Neural cell (in vitro differentiated cells): ENCODE measurements at regions not wholly inside any gene's neighbourhood (a gene's known extent, or its start where the extent isn't known, plus 50 kb on each side); places are given as distances from the start of the nearest gene placed in this dataset.

Experiments
- H2AFZ ChIP-seq: fragments of 200-600, 300-800 bp; sonication (generic), shearing (Covaris generic); 2 replicates; pipeline ENCODE4 v1.6.0; 2014; ENCODE audit warnings: low read depth, mild to moderate bottlenecking, antibody characterized with exemption, low read length, moderate library complexity
- H3F3A ChIP-seq: fragments of 200-600 bp; shearing (Covaris generic); 2 replicates; pipeline ENCODE4 v1.6.1; 2016; ENCODE audit warnings: mild to moderate bottlenecking, moderate library complexity, mixed read lengths, antibody characterized with exemption, low read length; ENCODE audit not compliant: insufficient read depth, poor library complexity, severe bottlenecking
- H3K27ac ChIP-seq: fragments of 200-600, 300-800 bp; sonication (generic), shearing (Covaris generic); 2 replicates; pipeline ENCODE4 v1.5.1; 2014; ENCODE audit warnings: mild to moderate bottlenecking, low read length, moderate library complexity
- H3K27me3 ChIP-seq: fragments of 300-800, 200-600 bp; sonication (generic), shearing (Covaris generic); 2 replicates; pipeline ENCODE4 v1.6.0; 2014; ENCODE audit warnings: mild to moderate bottlenecking, low read depth, low read length, moderate library complexity; ENCODE audit not compliant: insufficient read depth
- H3K36me3 ChIP-seq: fragments of 300-800, 200-600 bp; sonication (generic), shearing (Covaris generic); 2 replicates; pipeline ENCODE4 v1.5.1; 2014; ENCODE audit warnings: mild to moderate bottlenecking, antibody characterized with exemption, low read length, moderate library complexity; ENCODE audit not compliant: insufficient read depth
- H3K4me2 ChIP-seq: fragments of 300-800, 200-600 bp; sonication (generic), shearing (Covaris generic); 2 replicates; pipeline ENCODE4 v1.6.0; 2014; ENCODE audit warnings: mild to moderate bottlenecking, low read length
- H3K4me3 ChIP-seq: fragments of 300-800, 200-600 bp; sonication (generic), shearing (Covaris generic); 2 replicates; pipeline ENCODE4 v1.5.1; 2014; ENCODE audit warnings: mild to moderate bottlenecking, low read length, moderate library complexity
- H3K79me2 ChIP-seq: fragments of 200-600 bp; shearing (Covaris generic); replicated peaks from 2 replicates; pipeline ENCODE4 v1.6.0; 2014; ENCODE audit warnings: mild to moderate bottlenecking, low read length, moderate library complexity; ENCODE audit not compliant: insufficient read depth
- H3K9ac ChIP-seq: fragments of 300-800, 200-600 bp; sonication (generic), shearing (Covaris generic); 2 replicates; pipeline ENCODE4 v1.6.1; 2016; ENCODE audit warnings: mild to moderate bottlenecking, low read length, mixed read lengths
- H3K9me2 ChIP-seq: fragments of 200-600 bp; shearing (Covaris generic); 2 replicates; pipeline ENCODE4 v1.6.1; 2016; ENCODE audit warnings: mild to moderate bottlenecking, low read length, mixed read lengths; ENCODE audit not compliant: insufficient read depth
- H3K9me3 ChIP-seq: fragments of 200-600, 300-800 bp; sonication (generic), shearing (Covaris generic); 2 replicates; pipeline ENCODE4 v1.6.1; 2016; ENCODE audit warnings: mild to moderate bottlenecking, mixed run types, low read length, moderate library complexity, mixed read lengths
- H4K20me1 ChIP-seq: fragments of 200-600 bp; shearing (Covaris generic); 2 replicates; pipeline ENCODE4 v1.6.1; 2016; ENCODE audit warnings: mild to moderate bottlenecking, mixed run types; ENCODE audit not compliant: insufficient read depth
- CTCF ChIP-seq: fragments of 450-650 bp; IDR thresholded peaks from 2 replicates; pipeline ENCODE4 v1.5.1; 2014; ENCODE audit warnings: antibody characterized with exemption, mild to moderate bottlenecking, moderate library complexity; ENCODE audit not compliant: poor library complexity, severe bottlenecking
- EP300 ChIP-seq: fragments of 450-650 bp; conservative IDR thresholded peaks from 2 replicates; pipeline ENCODE4 v1.6.1; 2014; ENCODE audit warnings: antibody characterized with exemption, mild to moderate bottlenecking, moderate library complexity; ENCODE audit not compliant: poor library complexity, severe bottlenecking
- EZH2 ChIP-seq: fragments of 200-600, 300-800 bp; shearing (Covaris generic), sonication (generic); IDR thresholded peaks from 2 replicates; pipeline ENCODE4 v1.6.1; 2014; ENCODE audit warnings: antibody characterized with exemption, low read length, borderline replicate concordance, mild to moderate bottlenecking; ENCODE audit not compliant: insufficient read depth, poor library complexity, severe bottlenecking
- MXI1 ChIP-seq: fragments of 450-650 bp; conservative IDR thresholded peaks from 2 replicates; pipeline ENCODE4 v1.6.1; 2014; ENCODE audit warnings: antibody characterized with exemption, mild to moderate bottlenecking; ENCODE audit not compliant: poor library complexity, severe bottlenecking
- POLR2AphosphoS5 ChIP-seq: IDR thresholded peaks from 2 replicates; pipeline ENCODE4 v1.6.1; 2012
- RAD21 ChIP-seq: fragments of 450-650 bp; conservative IDR thresholded peaks from 2 replicates; pipeline ENCODE4 v1.6.1; 2014; ENCODE audit warnings: antibody characterized with exemption, mild to moderate bottlenecking, moderate library complexity
- REST ChIP-seq: IDR thresholded peaks from 2 replicates; pipeline ENCODE4 v1.6.1; 2012; ENCODE audit warnings: borderline replicate concordance
- SMC3 ChIP-seq: fragments of 450-650 bp; conservative IDR thresholded peaks from 2 replicates; pipeline ENCODE4 v1.6.1; 2014; ENCODE audit warnings: antibody characterized with exemption, mild to moderate bottlenecking, moderate library complexity; ENCODE audit not compliant: poor library complexity
- TAF1 ChIP-seq: IDR thresholded peaks from 2 replicates; pipeline ENCODE4 v1.6.1; 2012; ENCODE audit warnings: low read depth

GRCh38 chr16:26645614-26646013 lies 421.1 kb upstream of the C16orf82 start:
- H2AFZ ChIP-seq, result no peak overlapping the region

GRCh38 chr16:26647870-26648269 lies 418.9 kb upstream of the C16orf82 start:
- no peaks in the 10 kb centered on the region for H3K27me3 ChIP-seq
- no peaks in the 10 kb centered on the region for H3K9me2 ChIP-seq
- H3K4me3 ChIP-seq, result no peak overlapping the region
- no peak overlapping the region for H3K27ac ChIP-seq
- no peak overlapping the region for H3K9ac ChIP-seq
- no peaks in the 10 kb centered on the region for H3K36me3 ChIP-seq
- H3K9me3 ChIP-seq, result no peaks in the 10 kb centered on the region
- no peaks in the 10 kb centered on the region for H3K79me2 ChIP-seq
- no peak for TF ChIP-seq REST
- no peak for TF ChIP-seq RAD21
- TF ChIP-seq EP300, result no peak
- TF ChIP-seq SMC3, result no peak
- no peak for TF ChIP-seq POLR2AphosphoS5
- no peak for TF ChIP-seq MXI1
- TF ChIP-seq TAF1, result no peak
- TF ChIP-seq CTCF, result no peak
- no peak for TF ChIP-seq EZH2
- H3F3A ChIP-seq, result no peaks in the 10 kb centered on the region
- no peak overlapping the region for H3K4me2 ChIP-seq
- H4K20me1 ChIP-seq, result no peaks in the 10 kb centered on the region
- no peak overlapping the region for H2AFZ ChIP-seq

More at GRCh38 chr16:26645614-26646013, 421.1 kb upstream of the C16orf82 start:
- H3K27me3 ChIP-seq, result no peaks in the 10 kb centered on the region
- no peak overlapping the region for H3K4me2 ChIP-seq
- H3K4me3 ChIP-seq, result no peak overlapping the region
- no peaks in the 10 kb centered on the region for H3K79me2 ChIP-seq
- no peak overlapping the region for H3K27ac ChIP-seq
- no peaks in the 10 kb centered on the region for H3K36me3 ChIP-seq
- TF ChIP-seq SMC3 (peak; percentile 49), REST (no peak), RAD21 (peak; percentile 56), CTCF (peak; percentile 52)
- H3K9ac ChIP-seq, result no peak overlapping the region
- no peaks in the 10 kb centered on the region for H3K9me2 ChIP-seq
- H4K20me1 ChIP-seq, result no peaks in the 10 kb centered on the region
- H3F3A ChIP-seq, result no peaks in the 10 kb centered on the region
- H3K9me3 ChIP-seq, result no peaks in the 10 kb centered on the region
